Neutrophil (primary cell): ENCODE measurements at regions not wholly inside any gene's neighbourhood (a gene's known extent, or its start where the extent isn't known, plus 50 kb on each side); places are given as distances from the start of the nearest gene placed in this dataset.

Source experiments
- H3K27ac ChIP-seq: fragments of 200-600 bp; sonication (generic); 2 replicates; pipeline ENCODE4 v1.5.1; 2016; ENCODE audit warnings: mild to moderate bottlenecking, moderate library complexity
- H3K27me3 ChIP-seq: fragments of 200-600 bp; sonication (generic); 2 replicates; pipeline ENCODE4 v1.6.0; 2016; ENCODE audit warnings: mild to moderate bottlenecking
- H3K36me3 ChIP-seq: fragments of 200-600 bp; sonication (generic); 2 replicates; pipeline ENCODE4 v1.5.1; 2017
- H3K4me1 ChIP-seq, 2 experiments: fragments of 200-600 bp in 1 of 2; sonication (generic) in 1 of 2; 1 replicate in 1 of 2; 2 replicates in 1 of 2; pipeline versions ENCODE4 v1.5.1 to v1.6.1; 2013 to 2016; ENCODE audit warnings: low read depth in 1 of 2, low read length in 1 of 2, mild to moderate bottlenecking in 1 of 2, moderate library complexity in 1 of 2; ENCODE audit not compliant: control insufficient read depth in 1 of 2, insufficient read depth in 1 of 2
- H3K4me3 ChIP-seq, 2 experiments: fragments of 200-600 bp in 1 of 2; sonication (generic) in 1 of 2; 1 replicate in 1 of 2; 2 replicates in 1 of 2; pipeline ENCODE4 v1.5.1; 2013 to 2016; ENCODE audit warnings: low read depth in 1 of 2, low read length in 1 of 2, mild to moderate bottlenecking in 1 of 2, moderate library complexity in 1 of 2
- H3K9me3 ChIP-seq: fragments of 200-600 bp; sonication (generic); 2 replicates; pipeline ENCODE4 v1.5.1; 2016
- TF ChIP-seq, protein P1 (sequence below): fragments of 200-600 bp; sonication (generic); IDR thresholded peaks from 2 replicates; pipeline ENCODE4 v1.5.1; 2016; ENCODE audit warnings: antibody characterized with exemption

DNA sequence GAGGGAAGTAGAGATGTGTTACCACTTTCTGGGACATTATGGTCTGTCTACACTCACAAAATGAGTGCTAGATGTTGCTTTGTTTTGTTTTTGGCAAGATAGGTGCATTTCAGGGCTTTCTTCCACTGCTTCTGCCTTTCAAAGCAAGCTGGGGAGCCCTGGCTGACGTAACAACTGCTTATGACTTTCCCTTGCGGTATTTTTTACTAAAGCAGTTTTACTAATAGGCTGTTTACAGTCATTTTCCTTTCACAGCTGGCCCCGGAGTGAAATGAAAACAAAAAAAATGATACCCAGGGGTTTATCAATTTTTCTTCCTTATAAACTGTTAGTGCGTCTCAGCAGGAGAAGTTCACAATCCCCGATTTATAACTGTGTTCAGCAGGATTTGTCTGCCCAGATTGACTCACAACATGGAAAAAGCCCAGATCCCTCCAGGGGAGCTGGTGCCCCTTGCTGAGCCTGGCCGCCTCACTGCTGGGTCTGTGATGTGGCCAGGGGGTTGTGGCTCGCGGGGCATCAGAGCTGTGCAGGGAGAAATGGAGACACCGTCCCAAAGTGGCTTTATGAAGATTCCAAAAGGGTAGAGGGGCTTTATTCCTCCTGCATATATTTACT lies 184.4 kb upstream of the HS3ST3A1 start:
- Histone ChIP-seq H3K27me3 (no peaks in the 10 kb centered on the region), H3K4me3 (no peak overlapping the region), H3K4me1 (no peaks in the 10 kb centered on the region), H3K36me3 (no peaks in the 10 kb centered on the region), H3K9me3 (no peaks in the 10 kb centered on the region), H3K27ac (no peak overlapping the region)
- TF ChIP-seq, protein P1, sequence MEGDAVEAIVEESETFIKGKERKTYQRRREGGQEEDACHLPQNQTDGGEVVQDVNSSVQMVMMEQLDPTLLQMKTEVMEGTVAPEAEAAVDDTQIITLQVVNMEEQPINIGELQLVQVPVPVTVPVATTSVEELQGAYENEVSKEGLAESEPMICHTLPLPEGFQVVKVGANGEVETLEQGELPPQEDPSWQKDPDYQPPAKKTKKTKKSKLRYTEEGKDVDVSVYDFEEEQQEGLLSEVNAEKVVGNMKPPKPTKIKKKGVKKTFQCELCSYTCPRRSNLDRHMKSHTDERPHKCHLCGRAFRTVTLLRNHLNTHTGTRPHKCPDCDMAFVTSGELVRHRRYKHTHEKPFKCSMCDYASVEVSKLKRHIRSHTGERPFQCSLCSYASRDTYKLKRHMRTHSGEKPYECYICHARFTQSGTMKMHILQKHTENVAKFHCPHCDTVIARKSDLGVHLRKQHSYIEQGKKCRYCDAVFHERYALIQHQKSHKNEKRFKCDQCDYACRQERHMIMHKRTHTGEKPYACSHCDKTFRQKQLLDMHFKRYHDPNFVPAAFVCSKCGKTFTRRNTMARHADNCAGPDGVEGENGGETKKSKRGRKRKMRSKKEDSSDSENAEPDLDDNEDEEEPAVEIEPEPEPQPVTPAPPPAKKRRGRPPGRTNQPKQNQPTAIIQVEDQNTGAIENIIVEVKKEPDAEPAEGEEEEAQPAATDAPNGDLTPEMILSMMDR = no peak

GRCh38 chr17:13787636-13788035 lies 185.9 kb upstream of the HS3ST3A1 start:
- TF ChIP-seq, protein P1 = no peak
- H3K9me3 ChIP-seq = no peaks in the 10 kb centered on the region
- H3K4me1 ChIP-seq = no peaks in the 10 kb centered on the region
- no peaks in the 10 kb centered on the region for H3K36me3 ChIP-seq
- no peak overlapping the region for H3K4me3 ChIP-seq
- H3K27me3 ChIP-seq = no peaks in the 10 kb centered on the region
- no peak overlapping the region for H3K27ac ChIP-seq

DNA sequence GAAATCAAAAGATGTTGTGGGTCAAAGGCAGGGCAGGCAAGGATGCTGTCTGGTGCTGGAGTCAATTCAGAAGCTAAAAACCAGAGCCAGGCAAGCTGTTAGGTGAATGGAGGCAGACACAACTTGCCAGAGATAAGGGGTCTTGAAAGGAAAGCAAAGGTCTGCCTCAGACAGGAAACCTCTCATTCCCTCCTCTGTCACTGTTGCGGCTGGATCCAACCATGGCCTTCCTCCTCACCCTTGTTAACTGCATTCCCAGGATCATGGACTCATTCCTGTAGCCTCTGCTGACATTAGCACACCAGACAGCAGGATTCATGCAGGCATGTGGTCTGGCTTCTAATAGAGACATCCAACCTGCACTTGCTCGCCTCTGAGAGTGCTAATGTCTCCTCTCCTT lies 186.7 kb upstream of the HS3ST3A1 start:
- Histone ChIP-seq H3K36me3 (no peaks in the 10 kb centered on the region), H3K4me3 (no peak overlapping the region), H3K9me3 (no peaks in the 10 kb centered on the region), H3K4me1 (no peaks in the 10 kb centered on the region), H3K27ac (no peak overlapping the region), H3K27me3 (no peaks in the 10 kb centered on the region)
- TF ChIP-seq, protein P1 = no peak

GRCh38 chr17:13792314-13792713 lies 190.6 kb upstream of the HS3ST3A1 start:
- Histone ChIP-seq H3K27ac (no peak overlapping the region), H3K4me3 (no peak overlapping the region), H3K9me3 (no peaks in the 10 kb centered on the region), H3K36me3 (no peaks in the 10 kb centered on the region), H3K27me3 (no peaks in the 10 kb centered on the region), H3K4me1 (no peaks in the 10 kb centered on the region)
- TF ChIP-seq, protein P1 = no peak

GRCh38 chr17:13793951-13794350 lies 192.2 kb upstream of the HS3ST3A1 start:
- Histone ChIP-seq H3K27ac (no peak overlapping the region), H3K4me3 (no peak overlapping the region), H3K27me3 (no peaks in the 10 kb centered on the region), H3K4me1 (no peaks in the 10 kb centered on the region), H3K36me3 (no peaks in the 10 kb centered on the region), H3K9me3 (no peaks in the 10 kb centered on the region)
- TF ChIP-seq, protein P1 = no peak

- Histone ChIP-seq H3K27ac (no peak overlapping the region), H3K9me3 (no peaks in the 10 kb centered on the region)
Measured at GRCh38 chr17:13797863-13798262, 196.1 kb upstream of the HS3ST3A1 start.

More at GRCh38 chr17:13797863-13798262, 196.1 kb upstream of the HS3ST3A1 start:
- Histone ChIP-seq H3K4me1 (no peaks in the 10 kb centered on the region), H3K27me3 (no peaks in the 10 kb centered on the region), H3K36me3 (no peaks in the 10 kb centered on the region), H3K4me3 (no peak overlapping the region)
- TF ChIP-seq, protein P1 = no peak
